Spleen (tissue), 7 donors: ENCODE measurements at regions not wholly inside any gene's neighbourhood (a gene's known extent, or its start where the extent isn't known, plus 50 kb on each side); places are given as distances from the start of the nearest gene placed in this dataset.

Experiments used
- CTCF ChIP-seq, 11 experiments: fragments of 200-600 bp in 7 of 11; fragments of 450-650 bp in 4 of 11; sonication (generic) in 4 of 11; IDR thresholded peaks in 8 of 11; conservative IDR thresholded peaks in 3 of 11; 1 replicate in 7 of 11; 2 replicates in 4 of 11; pipeline versions ENCODE4 v1.4.0 to v1.8.0; 2016 to 2021; ENCODE audit warnings: antibody characterized with exemption in 11 of 11, inconsistent platforms in 4 of 11, mild to moderate bottlenecking in 1 of 11
- POLR2AphosphoS5 ChIP-seq, 3 donors: sonication (generic); formaldehyde crosslinking; IDR thresholded peaks; one replicate each; pipeline ENCODE4 v1.5.1; 2017; ENCODE audit warnings: antibody characterized with exemption in 3 of 3
- donor health status: DM: no; HTN: no; CAD: no; lungs with moderate emphysema.
- donor health status: DM: no; HTN: no; CAD: no.
- donor health status: DM: no; HTN: no; CAD: no.

GRCh38 chr2:200748779-200749178, 62.9 kb upstream of the BZW1 start:
- TF ChIP-seq CTCF (IDR thresholded peaks at IDR 0.05 in 8 of 11, conservative IDR thresholded peaks at IDR 0.05 in 3 of 11) (no peak), POLR2AphosphoS5 (IDR thresholded peaks at IDR 0.05) (no peak)
